ENCODE measurements at regions not wholly inside any gene's neighbourhood (a gene's known extent, or its start where the extent isn't known, plus 50 kb on each side); places are given as distances from the start of the nearest gene placed in this dataset.

GRCh38 chr4:103497692-103498091 is 222.1 kb downstream of the TACR3 start:
- Histone ChIP-seq H3K4me1 (ENCODE audit: control insufficient read depth, extremely low read depth, insufficient read depth, low read length) (peaks cover 12% of the 10 kb centered on the region), H3K36me3 (ENCODE audit: control insufficient read depth in 2 of 2, extremely low read depth in 1 of 2, insufficient read depth in 2 of 2, low read length in 2 of 2) (no peaks in the 10 kb centered on the region), H4K20me1 (ENCODE audit: control insufficient read depth, extremely low read depth, insufficient read depth, low read length) (no peaks in the 10 kb centered on the region), H3K9me1 (ENCODE audit: control insufficient read depth, extremely low read depth, insufficient read depth, low read length) (no peaks in the 10 kb centered on the region), H3K9me3 (ENCODE audit: control insufficient read depth, low read depth, low read length) (no peaks in the 10 kb centered on the region), H3K4me2 (ENCODE audit: control insufficient read depth, extremely low read depth, insufficient read depth, low read depth, low read length) (no peak overlapping the region), H3K27ac (ENCODE audit: control insufficient read depth, insufficient read depth, low read length) (no peak overlapping the region), H3K4me3 (ENCODE audit: control insufficient read depth in 2 of 3, extremely low read depth in 1 of 3, insufficient read depth in 2 of 3, low read depth in 1 of 3, low read length in 3 of 3) (no peak overlapping the region), H3K79me2 (ENCODE audit: control insufficient read depth, insufficient read depth, low read length) (no peaks in the 10 kb centered on the region), H3K27me3 (ENCODE audit: control insufficient read depth, extremely low read depth, insufficient read depth, low read length) (no peaks in the 10 kb centered on the region), H3K9ac (ENCODE audit: control insufficient read depth, extremely low read depth, insufficient read depth, low read length) (no peak overlapping the region), H2AFZ (ENCODE audit: control insufficient read depth, low read length) (no peak overlapping the region)
- FAIRE-seq (no peak), DNase-seq (ENCODE audit: low read depth, low spot score) (no peak)
- dilution Hi-C loops (cut with MboI; ENCODE audit: extremely low pct_ligation_motif_present, low sequenced_read_pairs) = no loop called here
- TF ChIP-seq, protein P1, sequence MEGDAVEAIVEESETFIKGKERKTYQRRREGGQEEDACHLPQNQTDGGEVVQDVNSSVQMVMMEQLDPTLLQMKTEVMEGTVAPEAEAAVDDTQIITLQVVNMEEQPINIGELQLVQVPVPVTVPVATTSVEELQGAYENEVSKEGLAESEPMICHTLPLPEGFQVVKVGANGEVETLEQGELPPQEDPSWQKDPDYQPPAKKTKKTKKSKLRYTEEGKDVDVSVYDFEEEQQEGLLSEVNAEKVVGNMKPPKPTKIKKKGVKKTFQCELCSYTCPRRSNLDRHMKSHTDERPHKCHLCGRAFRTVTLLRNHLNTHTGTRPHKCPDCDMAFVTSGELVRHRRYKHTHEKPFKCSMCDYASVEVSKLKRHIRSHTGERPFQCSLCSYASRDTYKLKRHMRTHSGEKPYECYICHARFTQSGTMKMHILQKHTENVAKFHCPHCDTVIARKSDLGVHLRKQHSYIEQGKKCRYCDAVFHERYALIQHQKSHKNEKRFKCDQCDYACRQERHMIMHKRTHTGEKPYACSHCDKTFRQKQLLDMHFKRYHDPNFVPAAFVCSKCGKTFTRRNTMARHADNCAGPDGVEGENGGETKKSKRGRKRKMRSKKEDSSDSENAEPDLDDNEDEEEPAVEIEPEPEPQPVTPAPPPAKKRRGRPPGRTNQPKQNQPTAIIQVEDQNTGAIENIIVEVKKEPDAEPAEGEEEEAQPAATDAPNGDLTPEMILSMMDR (optimal IDR thresholded peaks at IDR 0.05 in 1 of 3, IDR thresholded peaks at IDR 0.05 in 1 of 3, conservative IDR thresholded peaks at IDR 0.05 in 1 of 3; ENCODE audit: extremely low read depth in 1 of 3, insufficient read depth in 2 of 3, low read length in 3 of 3) = no peak
- TF ChIP-seq EZH2 (IDR thresholded peaks at IDR 0.05; ENCODE audit: low read length) = no peak

DNA sequence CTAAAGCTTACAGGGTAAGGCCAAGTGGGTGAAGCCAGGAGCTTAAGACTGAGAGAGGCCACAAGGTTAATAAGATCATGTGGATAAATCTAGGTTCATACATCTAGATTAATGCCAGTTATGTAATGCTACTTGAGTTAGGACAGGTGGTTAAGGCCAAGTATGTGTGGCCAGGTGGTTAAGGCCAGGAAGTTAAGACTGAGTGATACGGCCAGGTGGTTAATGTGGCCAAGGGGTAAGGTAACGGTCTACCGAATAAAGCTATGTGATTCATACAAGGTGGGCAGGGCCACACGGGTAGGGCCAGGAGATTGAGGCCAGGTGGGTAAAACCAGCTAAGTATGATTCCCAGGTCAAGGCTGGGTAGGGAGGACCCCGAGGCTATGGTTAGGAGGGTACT is 223.0 kb downstream of the TACR3 start:
- H3K27ac ChIP-seq (ENCODE audit: control insufficient read depth, insufficient read depth, low read length) = no peak overlapping the region
- DNase-seq (ENCODE audit: low read depth, low spot score) = no peak
- no peak overlapping the region for H3K4me2 ChIP-seq (ENCODE audit: control insufficient read depth, extremely low read depth, insufficient read depth, low read depth, low read length)
- H3K9me1 ChIP-seq (ENCODE audit: control insufficient read depth, extremely low read depth, insufficient read depth, low read length) = no peaks in the 10 kb centered on the region
- no peaks in the 10 kb centered on the region for H4K20me1 ChIP-seq (ENCODE audit: control insufficient read depth, extremely low read depth, insufficient read depth, low read length)
- no peaks in the 10 kb centered on the region for H3K9me3 ChIP-seq (ENCODE audit: control insufficient read depth, low read depth, low read length)
- peaks cover 12% of the 10 kb centered on the region for H3K4me1 ChIP-seq (ENCODE audit: control insufficient read depth, extremely low read depth, insufficient read depth, low read length)
- no peaks in the 10 kb centered on the region for H3K36me3 ChIP-seq (ENCODE audit: control insufficient read depth in 2 of 2, extremely low read depth in 1 of 2, insufficient read depth in 2 of 2, low read length in 2 of 2)
- no peak overlapping the region for H2AFZ ChIP-seq (ENCODE audit: control insufficient read depth, low read length)
- no peak for TF ChIP-seq EZH2 (IDR thresholded peaks at IDR 0.05; ENCODE audit: low read length)
- TF ChIP-seq, protein P1 (optimal IDR thresholded peaks at IDR 0.05 in 1 of 3, IDR thresholded peaks at IDR 0.05 in 1 of 3, conservative IDR thresholded peaks at IDR 0.05 in 1 of 3; ENCODE audit: extremely low read depth in 1 of 3, insufficient read depth in 2 of 3, low read length in 3 of 3) = no peak
- dilution Hi-C loops (cut with MboI; ENCODE audit: extremely low pct_ligation_motif_present, low sequenced_read_pairs) = no loop called here
- no peak overlapping the region for H3K9ac ChIP-seq (ENCODE audit: control insufficient read depth, extremely low read depth, insufficient read depth, low read length)
- no peaks in the 10 kb centered on the region for H3K27me3 ChIP-seq (ENCODE audit: control insufficient read depth, extremely low read depth, insufficient read depth, low read length)
- H3K79me2 ChIP-seq (ENCODE audit: control insufficient read depth, insufficient read depth, low read length) = no peaks in the 10 kb centered on the region
- no peak overlapping the region for H3K4me3 ChIP-seq (ENCODE audit: control insufficient read depth in 2 of 3, extremely low read depth in 1 of 3, insufficient read depth in 2 of 3, low read depth in 1 of 3, low read length in 3 of 3)
- no peak for FAIRE-seq
